RWPE2 (cell line): ENCODE measurements at regions not wholly inside any gene's neighbourhood (a gene's known extent, or its start where the extent isn't known, plus 50 kb on each side); places are given as distances from the start of the nearest gene placed in this dataset.

ENCODE experiments used
- ATAC-seq: fragments of 200-7000 bp; cut with Tn5 transposase; 3 replicates; pipeline ENCODE4 v1.9.1; 2021; ENCODE audit warnings: low read depth
- DNase-seq: peaks from one replicate; pipeline ENCODE4 v3.0.0-alpha.2; 2020; ENCODE audit warnings: low spot score
- H3K27ac ChIP-seq: fragments of 450-650 bp; 2 replicates; pipeline ENCODE4 v1.5.1; 2017; ENCODE audit warnings: mild to moderate bottlenecking; ENCODE audit not compliant: poor library complexity, severe bottlenecking
- H3K27me3 ChIP-seq: fragments of 250-450 bp; sonication (Bioruptor Pico); 2 replicates; pipeline ENCODE4 v1.5.1; 2021; ENCODE audit warnings: mild to moderate bottlenecking, moderate library complexity; ENCODE audit not compliant: insufficient read depth, poor library complexity, severe bottlenecking
- H3K36me3 ChIP-seq: fragments of 250-450 bp; sonication (Bioruptor Pico); 2 replicates; pipeline ENCODE4 v1.5.1; 2020; ENCODE audit warnings: low read depth, mild to moderate bottlenecking, moderate library complexity
- H3K4me1 ChIP-seq: fragments of 250-450 bp; sonication (Bioruptor Pico); 2 replicates; pipeline ENCODE4 v1.5.1; 2021; ENCODE audit warnings: mild to moderate bottlenecking, moderate library complexity; ENCODE audit not compliant: insufficient read depth, poor library complexity, severe bottlenecking
- H3K4me3 ChIP-seq: fragments of 250-450 bp; sonication (Bioruptor Pico); 2 replicates; pipeline ENCODE4 v1.5.1; 2021; ENCODE audit warnings: mild to moderate bottlenecking, moderate library complexity; ENCODE audit not compliant: severe bottlenecking
- H3K9me3 ChIP-seq: fragments of 250-450 bp; sonication (Bioruptor Pico); 2 replicates; pipeline ENCODE4 v1.5.1; 2021; ENCODE audit warnings: mild to moderate bottlenecking, moderate library complexity; ENCODE audit not compliant: severe bottlenecking
- CTCF ChIP-seq: fragments of 450-650 bp; IDR thresholded peaks from one replicate; pipeline ENCODE4 v1.5.1; 2017; ENCODE audit warnings: mild to moderate bottlenecking, moderate library complexity; ENCODE audit not compliant: poor library complexity, severe bottlenecking

GRCh38 chr2:217527590-217528202, 475.1 kb downstream of the TNS1 start:
- Histone ChIP-seq H3K4me1 (no peaks in the 10 kb centered on the region), H3K27me3 (peaks cover 7% of the 10 kb centered on the region), H3K4me3 (no peak overlapping the region), H3K36me3 (no peaks in the 10 kb centered on the region), H3K27ac (no peak overlapping the region), H3K9me3 (no peaks in the 10 kb centered on the region)
- ATAC-seq = no peak
- no peak for TF ChIP-seq CTCF
- no peak for DNase-seq

GRCh38 chr2:217525076-217525475, 477.7 kb downstream of the TNS1 start:
- no peaks in the 10 kb centered on the region for H3K36me3 ChIP-seq
- peaks cover 7% of the 10 kb centered on the region for H3K27me3 ChIP-seq
- H3K4me3 ChIP-seq = no peak overlapping the region
- no peak for ATAC-seq
- H3K4me1 ChIP-seq = no peaks in the 10 kb centered on the region
- H3K27ac ChIP-seq = no peak overlapping the region
- H3K9me3 ChIP-seq = no peaks in the 10 kb centered on the region
- no peak for TF ChIP-seq CTCF
- DNase-seq = no peak

- Histone ChIP-seq H3K27me3 (peaks cover 7% of the 10 kb centered on the region), H3K27ac (no peak overlapping the region), H3K4me1 (no peaks in the 10 kb centered on the region), H3K36me3 (no peaks in the 10 kb centered on the region), H3K4me3 (no peak overlapping the region), H3K9me3 (no peaks in the 10 kb centered on the region)
- no peak for ATAC-seq
- no peak for TF ChIP-seq CTCF
- no peak for DNase-seq
Measured at GRCh38 chr2:217523286-217523685, 479.5 kb downstream of the TNS1 start.

GRCh38 chr2:217521820-217522219, 481.0 kb downstream of the TNS1 start:
- no peak overlapping the region for H3K4me3 ChIP-seq
- H3K27me3 ChIP-seq = peaks cover 7% of the 10 kb centered on the region
- H3K9me3 ChIP-seq = no peaks in the 10 kb centered on the region
- H3K36me3 ChIP-seq = no peaks in the 10 kb centered on the region
- ATAC-seq = no peak
- no peak overlapping the region for H3K27ac ChIP-seq
- no peaks in the 10 kb centered on the region for H3K4me1 ChIP-seq
- DNase-seq = no peak
- no peak for TF ChIP-seq CTCF

- TF ChIP-seq CTCF = no peak
- no peak overlapping the region for H3K27ac ChIP-seq
- H3K27me3 ChIP-seq = peaks cover 4% of the 10 kb centered on the region
- H3K4me1 ChIP-seq = no peaks in the 10 kb centered on the region
- no peak overlapping the region for H3K4me3 ChIP-seq
- H3K9me3 ChIP-seq = no peaks in the 10 kb centered on the region
- ATAC-seq (no peak), DNase-seq (no peak)
- no peaks in the 10 kb centered on the region for H3K36me3 ChIP-seq
Measured at GRCh38 chr2:217520356-217521010, 482.3 kb downstream of the TNS1 start.
